GM03348 (cell line): ENCODE measurements at regions not wholly inside any gene's neighbourhood (a gene's known extent, or its start where the extent isn't known, plus 50 kb on each side); places are given as distances from the start of the nearest gene placed in this dataset.

Experiments
- DNase-seq: peaks from one replicate; pipeline ENCODE4 v3.0.0; 2012; ENCODE audit warnings: low spot score

- DNase-seq, result no peak
Measured at GRCh38 chr11:19560156-19560555, 152.5 kb upstream of the NAV2 start.

DNA sequence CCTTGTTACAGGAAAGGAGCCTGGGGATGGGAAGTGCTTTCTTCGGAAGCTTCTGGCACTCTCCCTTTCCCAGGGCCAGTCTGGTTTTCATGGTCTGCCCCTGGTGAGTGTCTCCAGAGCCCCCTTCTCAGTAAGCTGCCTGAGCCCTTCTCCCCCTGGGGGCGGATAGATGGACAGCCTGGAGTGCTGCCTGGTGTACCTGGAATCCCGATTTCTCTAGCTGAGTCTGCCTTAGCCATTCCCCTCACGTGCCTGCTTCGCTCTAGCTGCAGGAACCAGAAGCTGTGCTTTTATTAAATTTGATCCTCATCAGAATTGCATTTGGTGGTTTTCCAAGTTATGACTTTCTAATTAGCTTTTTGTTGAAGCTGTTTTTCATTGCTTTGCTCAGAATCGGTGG lies 152.9 kb upstream of the NAV2 start:
- DNase-seq, result no peak

GRCh38 chr11:19558189-19558986 lies 154.2 kb upstream of the NAV2 start:
- no peak for DNase-seq

DNA sequence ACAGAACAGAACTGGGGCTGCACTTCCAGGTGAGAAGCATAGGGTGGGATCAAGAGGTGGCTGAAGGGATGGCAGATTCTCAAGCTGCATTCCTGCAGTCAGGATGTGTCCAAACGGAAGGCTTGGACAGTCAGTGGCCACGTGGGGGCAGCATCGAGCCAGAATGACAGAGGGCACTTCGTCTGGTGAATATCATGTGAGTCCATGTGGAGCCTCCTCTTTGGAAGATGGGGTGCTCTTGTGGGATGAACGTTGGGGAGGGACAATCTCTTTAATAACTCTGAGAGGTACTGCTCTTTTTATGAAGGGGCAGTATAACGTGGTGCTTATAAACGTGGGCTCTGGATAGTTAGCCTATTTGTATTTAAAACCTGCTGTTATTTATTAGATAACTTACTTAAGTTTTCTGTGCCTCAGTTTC lies 154.9 kb upstream of the NAV2 start:
- DNase-seq, result peak; percentile 87

- DNase-seq, result no peak
Measured at GRCh38 chr11:19557185-19557584, 155.5 kb upstream of the NAV2 start.

GRCh38 chr11:19555266-19555665 lies 157.4 kb upstream of the NAV2 start:
- no peak for DNase-seq

DNA sequence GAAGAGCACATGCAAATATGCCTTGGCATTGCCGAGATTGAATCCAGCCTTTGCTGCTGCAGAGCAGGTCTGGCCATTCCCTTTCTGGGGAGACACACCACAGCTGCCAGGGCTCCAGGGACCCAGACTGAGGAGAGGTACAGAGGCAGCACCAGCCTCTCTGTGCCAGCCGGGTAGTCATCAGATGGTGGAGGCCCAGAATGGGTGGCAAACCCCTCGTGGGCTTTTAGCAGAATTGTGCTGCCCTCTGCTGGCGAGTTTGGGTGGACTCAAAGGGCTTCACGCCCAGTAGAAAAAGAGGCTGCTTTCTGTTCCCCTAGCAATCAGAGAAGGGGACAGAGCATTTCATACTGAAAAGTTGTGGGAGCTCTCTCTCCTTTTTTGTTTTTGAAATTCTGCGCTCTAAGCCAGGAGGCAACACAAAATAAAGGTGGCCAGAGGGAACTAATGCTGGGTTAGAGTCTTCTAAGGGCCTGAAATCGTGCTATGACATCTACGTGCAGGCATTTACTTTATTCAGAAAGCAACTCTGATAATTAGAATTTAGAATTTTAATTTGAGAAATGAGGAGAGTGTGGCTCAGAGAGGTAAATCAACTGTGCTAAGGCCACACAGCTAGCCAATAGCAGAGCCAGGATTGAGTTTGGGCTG lies 158.8 kb upstream of the NAV2 start:
- DNase-seq, result peak; percentile 87

DNA sequence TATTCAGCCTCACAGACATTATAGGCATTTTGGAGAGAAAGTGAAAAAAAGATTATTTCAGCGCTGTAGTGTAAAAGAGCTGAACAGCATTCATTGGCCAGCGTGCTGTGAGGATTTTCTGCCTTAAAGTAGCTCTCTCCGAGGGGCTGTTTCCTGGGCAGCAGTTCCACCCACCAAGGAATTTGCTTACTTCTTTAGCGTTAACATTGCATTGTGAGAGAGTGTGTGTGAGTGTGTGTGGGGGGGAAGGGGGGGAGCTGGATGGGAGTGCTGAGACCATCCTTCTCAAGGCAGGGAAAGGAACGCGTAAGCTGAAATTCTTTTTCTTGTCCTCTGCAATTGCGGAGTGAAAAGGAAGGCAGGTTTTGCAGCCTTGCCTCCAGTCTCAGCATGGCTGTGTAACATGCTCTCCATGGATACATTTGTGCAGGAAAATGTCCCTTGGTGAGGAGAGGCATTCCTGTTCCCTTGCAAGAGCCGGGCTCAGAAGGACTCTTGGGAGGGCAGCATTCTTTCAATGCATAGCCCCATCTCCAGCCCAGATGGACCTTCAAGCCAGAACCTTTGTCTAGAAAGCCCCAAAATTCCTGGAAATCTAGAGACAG lies 159.9 kb upstream of the NAV2 start:
- DNase-seq, result no peak

- DNase-seq, result no peak
Measured at GRCh38 chr11:19552161-19552560, 160.5 kb upstream of the NAV2 start.

GRCh38 chr11:19551457-19551856 lies 161.2 kb upstream of the NAV2 start:
- no peak for DNase-seq

- DNase-seq, result no peak
Measured at GRCh38 chr11:19547044-19547443, 165.6 kb upstream of the NAV2 start.

GRCh38 chr11:19546325-19546724 lies 166.3 kb upstream of the NAV2 start:
- DNase-seq, result no peak

DNA sequence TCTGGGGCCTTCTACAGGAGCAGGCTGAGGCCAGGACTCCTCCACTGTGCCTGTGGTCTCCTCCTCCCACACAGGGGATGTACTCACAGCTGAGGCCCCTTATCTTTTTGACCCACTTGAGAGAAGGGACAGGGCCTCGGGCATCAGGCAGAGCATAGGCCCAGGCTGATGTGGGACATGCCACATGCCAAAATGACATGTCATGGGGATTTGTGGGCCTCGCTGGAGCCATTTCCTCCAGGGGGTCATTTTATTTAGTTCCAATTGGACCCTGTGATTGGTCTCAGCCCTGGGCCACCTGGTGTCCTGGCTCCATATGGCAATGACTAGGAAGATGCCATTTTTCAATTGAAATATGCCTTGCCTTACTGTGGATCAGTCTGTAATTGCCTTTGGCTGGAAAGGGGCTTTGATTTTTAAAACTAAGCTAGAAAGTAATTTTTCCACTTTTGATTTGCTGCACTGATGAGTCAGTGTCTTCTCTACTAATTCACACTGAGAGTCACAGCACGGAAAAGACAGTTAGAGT lies 171.1 kb upstream of the NAV2 start:
- no peak for DNase-seq

DNA sequence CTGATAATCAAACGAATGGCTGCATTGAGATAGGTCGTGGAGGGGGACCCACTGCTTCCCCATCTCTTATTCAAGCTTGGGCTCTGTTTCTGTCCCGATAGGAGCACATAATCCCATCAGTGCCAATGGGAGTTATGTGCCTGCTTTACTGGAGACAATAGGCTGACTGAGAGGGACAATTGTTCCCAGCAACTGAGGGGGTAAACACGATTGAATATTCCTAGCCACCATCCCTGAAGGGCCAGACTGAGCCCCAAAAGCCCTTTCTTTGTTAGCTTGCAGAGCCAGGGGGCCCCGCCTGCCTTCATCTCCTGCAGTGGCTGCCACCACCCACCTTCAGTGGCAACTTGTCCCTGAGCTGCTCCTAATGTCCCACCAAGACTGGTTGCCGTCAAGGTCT lies 172.8 kb upstream of the NAV2 start:
- DNase-seq, result no peak

DNA sequence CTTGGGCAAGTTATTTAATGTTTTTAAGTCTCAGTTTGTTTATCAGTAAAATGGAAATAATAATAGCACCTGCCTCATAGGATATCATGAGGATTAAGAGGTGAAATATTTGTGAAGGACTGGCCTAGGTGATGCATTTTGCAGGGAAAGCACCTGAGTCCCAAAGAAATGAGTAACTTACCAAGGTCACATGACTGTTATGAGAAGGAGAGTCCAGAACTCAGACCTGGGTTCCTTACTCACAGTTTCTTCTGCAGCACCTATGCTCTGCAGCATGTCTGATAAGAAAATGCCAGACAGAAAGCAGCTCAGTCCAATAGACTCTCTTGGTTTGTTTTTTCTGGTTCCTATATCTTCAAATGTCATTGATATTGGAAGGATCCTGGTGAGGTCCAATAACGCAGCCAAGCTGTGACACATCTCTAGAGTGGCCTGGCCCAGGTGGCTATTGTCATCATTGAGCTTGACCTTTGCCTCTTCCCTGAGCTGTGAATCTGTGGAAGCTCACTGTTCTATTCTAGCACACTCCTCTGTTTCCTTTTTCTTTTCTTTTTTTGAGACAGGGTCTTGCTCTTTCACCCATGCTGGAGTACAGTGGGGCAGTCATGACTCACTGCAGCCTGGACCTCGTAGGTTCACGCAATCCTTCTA lies 174.7 kb upstream of the NAV2 start:
- DNase-seq, result no peak

GRCh38 chr11:19536131-19536530 lies 176.5 kb upstream of the NAV2 start:
- DNase-seq, result no peak

- no peak for DNase-seq
Measured at GRCh38 chr11:19530505-19530904, 182.1 kb upstream of the NAV2 start.

GRCh38 chr11:19526119-19526518 lies 186.5 kb upstream of the NAV2 start:
- DNase-seq, result no peak

- DNase-seq, result no peak
Measured at GRCh38 chr11:19525714-19526113, 186.9 kb upstream of the NAV2 start.

DNA sequence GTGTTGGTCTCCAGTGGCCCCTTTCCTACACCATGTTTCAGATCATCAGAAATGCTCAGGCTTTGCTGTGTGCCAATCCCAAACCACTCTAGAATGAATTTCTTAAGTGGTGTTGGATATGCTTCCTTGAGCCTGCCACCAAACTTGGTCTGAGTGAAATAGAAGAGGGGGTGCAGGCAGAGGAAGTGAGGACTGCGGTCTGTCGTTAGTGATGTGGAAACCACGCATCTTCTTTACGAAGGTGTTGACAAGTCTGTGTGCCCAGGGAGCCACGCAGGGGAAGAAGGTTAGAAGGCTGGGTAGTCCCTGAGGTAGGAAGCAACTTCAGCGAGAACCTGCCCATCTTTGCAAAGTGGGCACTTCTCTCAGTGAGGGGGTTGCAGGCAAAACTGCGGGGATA lies 187.4 kb upstream of the NAV2 start:
- no peak for DNase-seq

DNA sequence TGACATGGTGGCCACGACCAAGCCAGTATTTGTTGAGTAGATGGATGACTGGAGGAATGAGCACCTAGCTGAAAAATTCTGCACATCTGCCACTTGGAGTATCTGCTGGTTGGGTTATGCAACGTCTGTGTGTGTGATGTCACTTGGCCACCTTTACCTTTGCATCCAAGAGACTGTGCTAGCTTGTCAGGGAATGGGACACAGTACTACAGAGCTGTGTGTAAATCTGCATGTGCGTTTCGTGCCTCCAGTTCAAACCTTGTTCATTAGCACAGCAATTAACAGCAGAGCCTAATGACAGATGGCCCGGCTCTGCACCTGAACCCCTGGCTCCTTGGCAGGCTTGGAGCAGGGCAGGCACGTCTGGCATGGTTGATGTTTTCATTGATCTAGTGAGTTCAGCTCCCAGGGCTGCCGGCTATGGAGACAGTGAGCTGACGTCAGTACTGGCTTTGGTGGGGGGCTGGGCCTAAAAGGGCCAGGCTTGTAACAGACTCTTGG lies 188.4 kb upstream of the NAV2 start:
- no peak for DNase-seq

GRCh38 chr11:19520681-19521080 lies 192.0 kb upstream of the NAV2 start:
- no peak for DNase-seq
